HEK293 (cell line): ENCODE measurements at regions not wholly inside any gene's neighbourhood (a gene's known extent, or its start where the extent isn't known, plus 50 kb on each side); places are given as distances from the start of the nearest gene placed in this dataset.

Source experiments
- CTCF ChIA-PET: fragments of 350-600 bp; formaldehyde crosslinking; extraction: SDS; loops from one replicate; lab custom pipeline; 2021; ENCODE audit warnings: antibody characterized with exemption; lab: Yijun Ruan, JAX
- POLR2A ChIA-PET: fragments of 300-600 bp; formaldehyde crosslinking; extraction: SDS; loops from one replicate; lab custom pipeline; 2020; ENCODE audit warnings: antibody characterized with exemption, inconsistent platforms; lab: Yijun Ruan, JAX
- H3K27ac ChIP-seq: fragments of 200-500 bp; sonication (Bioruptor generic); 2 replicates; pipeline ENCODE4 v1.5.1; 2014; ENCODE audit warnings: low read depth, low read length, control low read depth, inconsistent platforms; ENCODE audit errors: extremely low read depth
- H3K36me3 ChIP-seq, 2 experiments: fragments of 200-500 bp in 1 of 2; sonication (Bioruptor generic) in 1 of 2; 1 replicate in 1 of 2; 2 replicates in 1 of 2; pipeline ENCODE4 v1.5.1; 2014 to 2017; ENCODE audit warnings: inconsistent platforms in 2 of 2, low read length in 2 of 2; ENCODE audit not compliant: control insufficient read depth in 2 of 2, insufficient read depth in 1 of 2
- H3K4me1 ChIP-seq: fragments of 200-500 bp; sonication (Bioruptor generic); 2 replicates; pipeline ENCODE4 v1.5.1; 2014; ENCODE audit warnings: mild to moderate bottlenecking, low read length, inconsistent platforms; ENCODE audit not compliant: control insufficient read depth, insufficient read depth
- H3K4me3 ChIP-seq: 2 replicates; pipeline ENCODE4 v1.5.1; 2011; ENCODE audit warnings: low read depth, mild to moderate bottlenecking, control low read depth, low read length, moderate library complexity
- H3K9me3 ChIP-seq: fragments of 200-500 bp; sonication (Bioruptor generic); 2 replicates; pipeline ENCODE4 v1.5.1; 2014; ENCODE audit warnings: low read depth, low read length, inconsistent platforms; ENCODE audit not compliant: control insufficient read depth, insufficient read depth
- BCL11B ChIP-seq: fragments of 450-650 bp; formaldehyde crosslinking; IDR thresholded peaks from 2 replicates; pipeline ENCODE4 v1.5.1; 2016; ENCODE audit warnings: low read depth, missing biosample characterization, missing genetic modification characterization
- HOXC10 ChIP-seq: sonication (generic); formaldehyde crosslinking; IDR thresholded peaks from 2 replicates; pipeline ENCODE4 v1.8.1; 2023; ENCODE audit warnings: mild to moderate bottlenecking, missing genetic modification reagents
- IKZF3 ChIP-seq: fragments of 450-650 bp; IDR thresholded peaks from 2 replicates; pipeline ENCODE4 v1.5.0; 2018; ENCODE audit warnings: missing biosample characterization, mild to moderate bottlenecking, missing genetic modification characterization, moderate library complexity
- PRDM1 ChIP-seq: fragments of 450-650 bp; formaldehyde crosslinking; IDR thresholded peaks from 2 replicates; pipeline ENCODE4; 2016; ENCODE audit warnings: missing biosample characterization, missing genetic modification characterization
- TCF7L2 ChIP-seq: IDR thresholded peaks from 2 replicates; pipeline ENCODE4 v1.6.1; 2011; ENCODE audit warnings: low read depth, mild to moderate bottlenecking, inconsistent platforms, low read length, moderate library complexity, borderline replicate concordance
- ZBTB6 ChIP-seq: fragments of 450-650 bp; formaldehyde crosslinking; IDR thresholded peaks from 2 replicates; pipeline ENCODE4 v1.5.1; 2017; ENCODE audit warnings: missing biosample characterization, missing genetic modification characterization
- ZNF10 ChIP-seq: fragments of 450-650 bp; formaldehyde crosslinking; IDR thresholded peaks from 2 replicates; pipeline ENCODE4 v1.5.1; 2017; ENCODE audit warnings: missing biosample characterization, missing genetic modification characterization
- ZNF138 ChIP-seq: fragments of 450-650 bp; formaldehyde crosslinking; IDR thresholded peaks from 2 replicates; pipeline ENCODE4 v1.5.1; 2016; ENCODE audit warnings: missing biosample characterization, missing genetic modification characterization, borderline replicate concordance
- ZNF239 ChIP-seq: fragments of 450-650 bp; formaldehyde crosslinking; IDR thresholded peaks from 2 replicates; pipeline ENCODE4 v1.5.1; 2016; ENCODE audit warnings: missing biosample characterization, missing genetic modification characterization
- ZNF426 ChIP-seq: fragments of 450-650 bp; formaldehyde crosslinking; IDR thresholded peaks from 2 replicates; pipeline ENCODE4 v1.5.1; 2017; ENCODE audit warnings: missing biosample characterization, missing genetic modification characterization, mild to moderate bottlenecking, inconsistent platforms, moderate library complexity
- ZNF48 ChIP-seq: fragments of 450-650 bp; formaldehyde crosslinking; IDR thresholded peaks from 2 replicates; pipeline ENCODE4 v1.5.1; 2016; ENCODE audit warnings: missing biosample characterization, missing genetic modification characterization
- ZNF529 ChIP-seq: fragments of 450-650 bp; formaldehyde crosslinking; IDR thresholded peaks from 2 replicates; pipeline ENCODE4 v1.5.1; 2017; ENCODE audit warnings: missing genetic modification characterization, missing biosample characterization; ENCODE audit not compliant: insufficient replicate concordance
- ZNF555 ChIP-seq: fragments of 450-650 bp; formaldehyde crosslinking; conservative IDR thresholded peaks from 2 replicates; pipeline ENCODE4 v1.5.1; 2017; ENCODE audit warnings: missing biosample characterization, mild to moderate bottlenecking, missing genetic modification characterization, inconsistent platforms
- ZNF585B ChIP-seq: fragments of 450-650 bp; formaldehyde crosslinking; IDR thresholded peaks from 2 replicates; pipeline ENCODE4 v1.5.1; 2016; ENCODE audit warnings: missing biosample characterization, missing genetic modification characterization
- ZNF639 ChIP-seq: fragments of 450-650 bp; formaldehyde crosslinking; IDR thresholded peaks from 2 replicates; pipeline ENCODE4 v1.5.1; 2016; ENCODE audit warnings: missing biosample characterization, missing genetic modification characterization
- ZNF660 ChIP-seq: fragments of 450-650 bp; IDR thresholded peaks from 2 replicates; pipeline ENCODE4 v1.5.1; 2018; ENCODE audit warnings: missing biosample characterization, mild to moderate bottlenecking, missing genetic modification characterization
- ZNF707 ChIP-seq: fragments of 450-650 bp; formaldehyde crosslinking; IDR thresholded peaks from 2 replicates; pipeline ENCODE4 v1.5.1; 2016; ENCODE audit warnings: missing biosample characterization, missing genetic modification characterization
- ZNF777 ChIP-seq: fragments of 450-650 bp; formaldehyde crosslinking; IDR thresholded peaks from 2 replicates; pipeline ENCODE4 v1.5.1; 2017; ENCODE audit warnings: missing biosample characterization, missing genetic modification characterization, borderline replicate concordance
- ZNF792 ChIP-seq: fragments of 450-650 bp; formaldehyde crosslinking; IDR thresholded peaks from 2 replicates; pipeline ENCODE4 v1.5.1; 2016; ENCODE audit warnings: missing biosample characterization, missing genetic modification characterization
- TF ChIP-seq, protein P1 (sequence below): fragments of 450-650 bp; formaldehyde crosslinking; IDR thresholded peaks from 2 replicates; pipeline ENCODE4; 2016; ENCODE audit warnings: missing biosample characterization, missing genetic modification characterization
- TF ChIP-seq, protein P2 (sequence below): fragments of 450-650 bp; formaldehyde crosslinking; optimal IDR thresholded peaks from 2 replicates; pipeline ENCODE3; 2016; ENCODE audit warnings: missing biosample characterization, mild to moderate bottlenecking, missing genetic modification characterization
- TF ChIP-seq, protein P3 (sequence below): fragments of 450-650 bp; formaldehyde crosslinking; IDR thresholded peaks from 2 replicates; pipeline ENCODE4 v1.5.1; 2016; ENCODE audit warnings: missing biosample characterization, missing genetic modification characterization
- TF ChIP-seq, protein P4 (sequence below): sonication (generic); formaldehyde crosslinking; IDR thresholded peaks from 2 replicates; pipeline ENCODE4 v1.8.1; 2022; ENCODE audit warnings: mild to moderate bottlenecking, moderate library complexity, missing genetic modification reagents

DNA sequence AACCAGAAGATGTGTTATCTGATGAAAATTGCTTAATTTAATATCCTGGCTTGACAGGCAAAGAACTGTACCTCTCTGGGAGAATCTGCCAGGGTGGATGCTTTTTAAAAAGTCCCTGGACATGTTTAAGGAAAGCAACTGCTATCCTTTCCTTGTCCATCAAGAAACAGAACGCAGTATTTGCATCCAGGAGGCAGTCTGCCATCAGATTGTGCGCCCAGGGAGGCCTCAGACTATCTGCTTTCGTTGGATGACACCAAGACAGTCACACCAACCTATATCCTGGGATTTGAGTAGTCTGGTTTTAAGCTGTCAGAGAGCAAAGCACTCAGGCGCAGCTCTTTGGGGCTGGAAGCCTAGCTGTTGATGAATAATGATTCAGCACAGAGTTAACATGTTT lies 121.9 kb downstream of the TBX5 start:
- no peak overlapping the region for H3K27ac ChIP-seq
- TF ChIP-seq ZNF555 (tag by site-specific recombination) (no peak), ZNF707 (tag by site-specific recombination) (no peak), ZBTB6 (tag by site-specific recombination) (no peak), IKZF3 (tag by site-specific recombination) (no peak), TCF7L2 (no peak), ZNF10 (tag by site-specific recombination) (no peak), PRDM1 (tag by site-specific recombination) (no peak), BCL11B (tag by site-specific recombination) (no peak)
- TF ChIP-seq, protein P1, sequence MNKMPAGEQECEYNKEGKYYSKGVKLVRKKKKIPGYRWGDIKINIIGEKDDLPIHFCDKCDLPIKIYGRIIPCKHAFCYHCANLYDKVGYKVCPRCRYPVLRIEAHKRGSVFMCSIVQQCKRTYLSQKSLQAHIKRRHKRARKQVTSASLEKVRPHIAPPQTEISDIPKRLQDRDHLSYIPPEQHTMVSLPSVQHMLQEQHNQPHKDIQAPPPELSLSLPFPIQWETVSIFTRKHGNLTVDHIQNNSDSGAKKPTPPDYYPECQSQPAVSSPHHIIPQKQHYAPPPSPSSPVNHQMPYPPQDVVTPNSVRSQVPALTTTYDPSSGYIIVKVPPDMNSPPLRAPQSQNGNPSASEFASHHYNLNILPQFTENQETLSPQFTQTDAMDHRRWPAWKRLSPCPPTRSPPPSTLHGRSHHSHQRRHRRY: no peak
- TF ChIP-seq, protein P2, sequence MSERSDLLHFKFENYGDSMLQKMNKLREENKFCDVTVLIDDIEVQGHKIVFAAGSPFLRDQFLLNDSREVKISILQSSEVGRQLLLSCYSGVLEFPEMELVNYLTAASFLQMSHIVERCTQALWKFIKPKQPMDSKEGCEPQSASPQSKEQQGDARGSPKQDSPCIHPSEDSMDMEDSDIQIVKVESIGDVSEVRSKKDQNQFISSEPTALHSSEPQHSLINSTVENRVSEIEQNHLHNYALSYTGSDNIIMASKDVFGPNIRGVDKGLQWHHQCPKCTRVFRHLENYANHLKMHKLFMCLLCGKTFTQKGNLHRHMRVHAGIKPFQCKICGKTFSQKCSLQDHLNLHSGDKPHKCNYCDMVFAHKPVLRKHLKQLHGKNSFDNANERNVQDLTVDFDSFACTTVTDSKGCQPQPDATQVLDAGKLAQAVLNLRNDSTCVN (tag by site-specific recombination): no peak
- TF ChIP-seq, protein P3, sequence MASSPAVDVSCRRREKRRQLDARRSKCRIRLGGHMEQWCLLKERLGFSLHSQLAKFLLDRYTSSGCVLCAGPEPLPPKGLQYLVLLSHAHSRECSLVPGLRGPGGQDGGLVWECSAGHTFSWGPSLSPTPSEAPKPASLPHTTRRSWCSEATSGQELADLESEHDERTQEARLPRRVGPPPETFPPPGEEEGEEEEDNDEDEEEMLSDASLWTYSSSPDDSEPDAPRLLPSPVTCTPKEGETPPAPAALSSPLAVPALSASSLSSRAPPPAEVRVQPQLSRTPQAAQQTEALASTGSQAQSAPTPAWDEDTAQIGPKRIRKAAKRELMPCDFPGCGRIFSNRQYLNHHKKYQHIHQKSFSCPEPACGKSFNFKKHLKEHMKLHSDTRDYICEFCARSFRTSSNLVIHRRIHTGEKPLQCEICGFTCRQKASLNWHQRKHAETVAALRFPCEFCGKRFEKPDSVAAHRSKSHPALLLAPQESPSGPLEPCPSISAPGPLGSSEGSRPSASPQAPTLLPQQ (tag by site-specific recombination): no peak
- TF ChIP-seq, all 188 proteins: peak for 0
- ChIA-PET POLR2A (interaction anchor here (0.7 kb wide), 1 partner anchor 676 kb away, joined by 3 read pairs; no protein-coding TSS in a partner anchor), CTCF (interaction anchor here (1.0 to 1.3 kb wide), 2 partner anchors 117 to 303 kb away, joined by 3 read pairs; no protein-coding TSS in a partner anchor)
- H3K4me3 ChIP-seq: no peak overlapping the region
- H3K4me1 ChIP-seq: no peaks in the 10 kb centered on the region
- H3K36me3 ChIP-seq: no peaks in the 10 kb centered on the region
- no peaks in the 10 kb centered on the region for H3K9me3 ChIP-seq

GRCh38 chr12:114275932-114276785 lies 129.8 kb downstream of the TBX5 start:
- Histone ChIP-seq H3K27ac (no peak overlapping the region), H3K4me3 (no peak overlapping the region), H3K9me3 (no peaks in the 10 kb centered on the region), H3K4me1 (no peaks in the 10 kb centered on the region), H3K36me3 (no peaks in the 10 kb centered on the region)
- TF ChIP-seq ZNF792 (tag by site-specific recombination): no peak
- TF ChIP-seq ZNF239 (tag by site-specific recombination): 0 out of 2 replicates have a peak, but pooled peaks have one; percentile 48
- ChIA-PET CTCF (interaction anchor here (0.6 kb wide), 1 partner anchor 128 kb away, joined by 3 read pairs; no protein-coding TSS in a partner anchor), POLR2A (no interaction called here)

DNA sequence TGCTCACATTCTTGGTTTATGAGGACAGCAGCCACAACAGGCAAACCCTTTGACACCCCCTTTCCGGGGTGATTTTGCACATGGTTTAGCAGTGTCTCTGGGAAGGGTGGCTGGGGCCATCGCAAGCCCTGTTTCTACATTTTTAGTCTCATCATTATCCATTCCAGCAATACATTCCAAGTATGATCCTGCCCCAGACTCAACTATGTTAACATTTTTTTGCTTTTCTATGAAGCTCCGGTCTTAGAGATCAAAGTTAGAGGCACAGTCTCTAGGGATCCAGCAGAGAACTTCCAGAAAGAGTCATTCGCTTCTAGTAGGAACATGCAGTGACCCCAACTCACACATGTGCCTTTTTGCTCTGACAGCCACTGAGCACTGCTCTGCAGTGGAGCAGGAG lies 130.9 kb downstream of the TBX5 start:
- Histone ChIP-seq H3K9me3 (no peaks in the 10 kb centered on the region), H3K4me1 (no peaks in the 10 kb centered on the region), H3K4me3 (no peak overlapping the region), H3K27ac (no peak overlapping the region), H3K36me3 (no peaks in the 10 kb centered on the region)
- ChIA-PET CTCF (no interaction called here), POLR2A (no interaction called here)
- no peak for TF ChIP-seq ZNF426 (tag by site-specific recombination)
- TF ChIP-seq HOXC10 (CRISPR knock-in tag): no peak
- TF ChIP-seq ZNF529 (tag by site-specific recombination): no peak
- TF ChIP-seq ZNF639: no peak
- no peak for TF ChIP-seq ZNF585B (tag by site-specific recombination)
- TF ChIP-seq ZNF777: no peak
- TF ChIP-seq ZNF48: no peak
- no peak for TF ChIP-seq ZNF138 (tag by site-specific recombination)
- no peak for TF ChIP-seq ZNF660 (tag by site-specific recombination)
- TF ChIP-seq, protein P4, sequence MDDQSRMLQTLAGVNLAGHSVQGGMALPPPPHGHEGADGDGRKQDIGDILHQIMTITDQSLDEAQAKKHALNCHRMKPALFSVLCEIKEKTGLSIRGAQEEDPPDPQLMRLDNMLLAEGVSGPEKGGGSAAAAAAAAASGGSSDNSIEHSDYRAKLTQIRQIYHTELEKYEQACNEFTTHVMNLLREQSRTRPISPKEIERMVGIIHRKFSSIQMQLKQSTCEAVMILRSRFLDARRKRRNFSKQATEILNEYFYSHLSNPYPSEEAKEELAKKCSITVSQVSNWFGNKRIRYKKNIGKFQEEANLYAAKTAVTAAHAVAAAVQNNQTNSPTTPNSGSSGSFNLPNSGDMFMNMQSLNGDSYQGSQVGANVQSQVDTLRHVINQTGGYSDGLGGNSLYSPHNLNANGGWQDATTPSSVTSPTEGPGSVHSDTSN (CRISPR knock-in tag): no peak
